UCSD-AML1 (cell line): ENCODE measurements at regions not wholly inside any gene's neighbourhood (a gene's known extent, or its start where the extent isn't known, plus 50 kb on each side); places are given as distances from the start of the nearest gene placed in this dataset.
"Not testable (repeated sequence)": the region's sequence is repeated elsewhere in the genome, so short reads cannot be mapped to it uniquely, and the experiment has no call there.

Source experiments
- DNase-seq: peaks from one replicate; lab custom pipeline; 2025; ENCODE audit not compliant: unreplicated experiment; lab: John Stamatoyannopoulos, UW

- no peak for DNase-seq
These were observed 151.6 kb upstream of the ZNF337 start for GRCh38 chr20:25848222-25848621.

- not testable (repeated sequence) for DNase-seq
These were observed 148.0 kb upstream of the ZNF337 start for GRCh38 chr20:25844640-25845039.

- DNase-seq = not testable (repeated sequence)
These were observed 116.9 kb upstream of the ZNF337 start for GRCh38 chr20:25813511-25813910.

DNA sequence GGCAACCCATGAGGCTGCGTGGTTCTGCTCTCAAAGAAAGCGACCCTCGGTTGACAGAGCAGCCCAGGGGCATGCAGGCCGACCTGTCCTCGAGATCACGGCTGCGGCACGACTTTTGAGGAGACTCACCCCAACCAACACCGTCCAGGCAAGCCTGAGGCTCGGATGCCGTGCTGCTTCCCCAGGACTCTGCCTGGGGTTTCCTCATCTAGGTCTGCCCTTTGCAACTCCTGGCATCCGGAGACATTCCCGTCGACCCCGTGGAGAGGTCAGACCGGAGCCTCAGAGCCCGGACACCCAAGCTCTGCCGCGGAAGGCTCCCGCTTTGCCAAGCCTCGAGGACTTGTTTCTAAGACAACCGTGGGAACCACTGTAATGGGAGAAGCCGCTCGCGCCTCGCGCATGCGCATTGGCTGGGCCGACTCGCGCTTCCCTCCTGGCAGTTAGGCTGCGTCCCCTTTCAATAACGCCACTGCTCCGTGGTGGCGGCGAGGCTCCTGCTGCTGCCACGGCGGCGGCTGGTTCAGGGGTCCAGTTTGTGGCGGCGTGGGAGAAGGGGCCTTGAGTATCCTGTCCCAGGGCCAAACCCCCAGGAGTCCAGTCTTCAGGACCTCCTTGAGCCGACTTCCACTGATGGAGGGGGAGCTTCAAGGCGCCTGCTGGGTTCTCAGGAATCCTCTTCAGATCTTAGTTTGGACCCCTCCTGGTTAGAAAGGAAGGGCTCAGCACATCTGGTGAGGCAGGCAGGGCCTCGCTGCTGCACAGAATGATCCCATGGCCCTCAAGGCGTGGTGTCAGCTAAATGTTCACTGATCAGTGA, 101.7 kb upstream of the ZNF337 start:
- not testable (repeated sequence) for DNase-seq

GRCh38 chr20:25797062-25797461, 100.4 kb upstream of the ZNF337 start:
- not testable (repeated sequence) for DNase-seq

GRCh38 chr20:25777241-25777640, 80.6 kb upstream of the ZNF337 start:
- DNase-seq = not testable (repeated sequence)

- DNase-seq = not testable (repeated sequence)
These were observed 78.1 kb upstream of the ZNF337 start for GRCh38 chr20:25774711-25775110.

GRCh38 chr20:25774203-25774602, 77.5 kb upstream of the ZNF337 start:
- DNase-seq = not testable (repeated sequence)

- DNase-seq = not testable (repeated sequence)
These were observed 75.8 kb upstream of the ZNF337 start for GRCh38 chr20:25772437-25772836.

DNA sequence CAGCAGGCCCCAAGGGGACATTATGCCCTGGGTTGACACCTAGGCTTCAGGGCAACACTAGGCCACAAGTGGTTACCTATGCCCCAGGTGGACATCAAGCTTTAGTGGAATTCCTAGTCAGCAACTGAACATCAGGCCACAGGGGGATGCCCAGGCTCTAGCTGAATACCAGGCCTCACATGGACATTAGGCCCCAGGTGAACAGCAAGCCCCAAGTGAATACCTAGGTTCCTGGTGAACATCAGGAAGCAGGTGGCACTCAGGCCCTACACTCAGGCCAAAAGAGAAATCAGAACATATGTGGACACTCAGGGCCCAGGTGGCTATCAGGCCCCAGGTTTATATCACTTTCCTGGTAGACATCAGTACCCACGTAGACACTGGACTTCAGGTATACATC, 75.2 kb upstream of the ZNF337 start:
- not testable (repeated sequence) for DNase-seq

DNA sequence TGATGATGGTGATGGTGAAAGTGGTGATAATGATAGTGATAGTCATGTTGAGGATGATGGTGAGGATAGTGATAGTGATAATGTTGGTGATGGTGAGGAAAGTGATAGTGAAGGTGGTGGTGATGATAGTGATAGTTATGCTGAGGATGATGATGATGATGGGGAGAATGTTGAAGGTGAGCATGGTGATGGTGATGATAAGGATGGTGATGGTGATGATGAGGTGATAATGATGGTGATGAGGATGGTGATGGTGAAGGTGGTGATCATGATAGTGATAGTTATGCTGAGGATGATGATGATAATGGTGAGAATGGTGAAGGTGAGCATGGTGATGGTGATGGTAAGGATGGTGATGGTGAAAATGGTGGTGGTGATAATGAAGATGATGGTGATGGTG, 64.9 kb upstream of the ZNF337 start:
- no peak for DNase-seq

- not testable (repeated sequence) for DNase-seq
These were observed 64.4 kb upstream of the ZNF337 start for GRCh38 chr20:25761046-25761445.

- DNase-seq = no peak
These were observed 54.4 kb upstream of the ZNF337 start for GRCh38 chr20:25750765-25751696.

- no peak for DNase-seq
These were observed 53.6 kb upstream of the ZNF337 start for GRCh38 chr20:25750220-25750764.

DNA sequence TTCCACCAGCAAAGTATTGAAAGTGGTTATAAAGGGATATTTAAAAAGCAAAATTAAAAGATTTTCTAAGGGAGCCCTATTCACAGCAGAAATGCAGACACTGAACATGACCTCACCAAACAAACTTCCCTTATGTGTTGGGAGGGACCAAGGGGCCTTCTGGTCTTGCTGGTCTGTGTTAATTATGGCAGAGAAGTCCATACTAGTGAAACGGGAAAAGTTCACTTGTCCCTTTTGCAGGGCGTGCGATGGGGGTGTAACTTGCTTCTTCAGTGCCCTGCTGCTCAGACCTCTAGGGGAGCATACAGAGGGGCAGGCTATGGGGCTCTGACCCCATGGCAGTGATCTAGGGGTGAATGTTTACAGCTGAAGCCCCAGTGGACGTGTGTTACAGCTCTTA, 53.0 kb upstream of the ZNF337 start:
- DNase-seq = no peak
